PFSK-1 (cell line): ENCODE measurements at regions not wholly inside any gene's neighbourhood (a gene's known extent, or its start where the extent isn't known, plus 50 kb on each side); places are given as distances from the start of the nearest gene placed in this dataset.

Experiments used
- POLR2AphosphoS5 ChIP-seq: IDR thresholded peaks from 2 replicates; pipeline ENCODE4 v1.6.1; 2012; ENCODE audit warnings: low read depth, mild to moderate bottlenecking, control low read depth, low read length, moderate library complexity
- SIN3A ChIP-seq: IDR thresholded peaks from 2 replicates; pipeline ENCODE4 v1.6.1; 2012; ENCODE audit warnings: mild to moderate bottlenecking, low read length, moderate library complexity, borderline replicate concordance; ENCODE audit not compliant: insufficient read depth
- TAF1 ChIP-seq: IDR thresholded peaks from 2 replicates; pipeline ENCODE4 v1.6.1; 2012; ENCODE audit warnings: low read length, control low read depth, borderline replicate concordance; ENCODE audit not compliant: insufficient read depth
- TF ChIP-seq, protein P1 (sequence below), 2 experiments: IDR thresholded peaks; 2 replicates each; pipeline versions ENCODE4 v1.6.1 to v1.8.0; 2011 to 2012; ENCODE audit warnings: low read depth in 2 of 2, low read length in 2 of 2, control low read depth in 1 of 2, inconsistent platforms in 1 of 2, mild to moderate bottlenecking in 1 of 2, moderate library complexity in 1 of 2; ENCODE audit not compliant: insufficient read depth in 1 of 2

GRCh38 chr14:43522191-43522590 lies 984.9 kb downstream of the FSCB start:
- TF ChIP-seq POLR2AphosphoS5 (no peak), SIN3A (no peak), TAF1 (no peak)
- TF ChIP-seq, protein P1, sequence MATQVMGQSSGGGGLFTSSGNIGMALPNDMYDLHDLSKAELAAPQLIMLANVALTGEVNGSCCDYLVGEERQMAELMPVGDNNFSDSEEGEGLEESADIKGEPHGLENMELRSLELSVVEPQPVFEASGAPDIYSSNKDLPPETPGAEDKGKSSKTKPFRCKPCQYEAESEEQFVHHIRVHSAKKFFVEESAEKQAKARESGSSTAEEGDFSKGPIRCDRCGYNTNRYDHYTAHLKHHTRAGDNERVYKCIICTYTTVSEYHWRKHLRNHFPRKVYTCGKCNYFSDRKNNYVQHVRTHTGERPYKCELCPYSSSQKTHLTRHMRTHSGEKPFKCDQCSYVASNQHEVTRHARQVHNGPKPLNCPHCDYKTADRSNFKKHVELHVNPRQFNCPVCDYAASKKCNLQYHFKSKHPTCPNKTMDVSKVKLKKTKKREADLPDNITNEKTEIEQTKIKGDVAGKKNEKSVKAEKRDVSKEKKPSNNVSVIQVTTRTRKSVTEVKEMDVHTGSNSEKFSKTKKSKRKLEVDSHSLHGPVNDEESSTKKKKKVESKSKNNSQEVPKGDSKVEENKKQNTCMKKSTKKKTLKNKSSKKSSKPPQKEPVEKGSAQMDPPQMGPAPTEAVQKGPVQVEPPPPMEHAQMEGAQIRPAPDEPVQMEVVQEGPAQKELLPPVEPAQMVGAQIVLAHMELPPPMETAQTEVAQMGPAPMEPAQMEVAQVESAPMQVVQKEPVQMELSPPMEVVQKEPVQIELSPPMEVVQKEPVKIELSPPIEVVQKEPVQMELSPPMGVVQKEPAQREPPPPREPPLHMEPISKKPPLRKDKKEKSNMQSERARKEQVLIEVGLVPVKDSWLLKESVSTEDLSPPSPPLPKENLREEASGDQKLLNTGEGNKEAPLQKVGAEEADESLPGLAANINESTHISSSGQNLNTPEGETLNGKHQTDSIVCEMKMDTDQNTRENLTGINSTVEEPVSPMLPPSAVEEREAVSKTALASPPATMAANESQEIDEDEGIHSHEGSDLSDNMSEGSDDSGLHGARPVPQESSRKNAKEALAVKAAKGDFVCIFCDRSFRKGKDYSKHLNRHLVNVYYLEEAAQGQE (IDR thresholded peaks at IDR 0.05; ENCODE audit: insufficient read depth in 1 of 2, low read depth in 2 of 2, low read length in 2 of 2) = no peak
